Keratinocyte (primary cell): ENCODE measurements at regions not wholly inside any gene's neighbourhood (a gene's known extent, or its start where the extent isn't known, plus 50 kb on each side); places are given as distances from the start of the nearest gene placed in this dataset.

Source experiments
- DNase-seq: peaks from one replicate; pipeline ENCODE4 v3.0.0-alpha.2; 2011; ENCODE audit warnings: low read depth, missing footprints, low spot score
- FAIRE-seq: peaks from 2 replicates; lab custom pipeline; 2011; peaks lifted over from hg19 to GRCh38; lab: Jason Lieb, UNC
- H2AFZ ChIP-seq: 2 replicates; pipeline ENCODE4 v1.6.0; 2012; ENCODE audit warnings: low read length, control low read depth, inconsistent platforms; ENCODE audit not compliant: control insufficient read depth
- H3K27ac ChIP-seq: 2 replicates; pipeline ENCODE4 v1.5.1; 2011; ENCODE audit warnings: low read length; ENCODE audit not compliant: control insufficient read depth, insufficient read depth
- H3K27me3 ChIP-seq: 3 replicates; pipeline ENCODE4 v1.6.0; 2011; ENCODE audit warnings: low read length; ENCODE audit not compliant: control insufficient read depth, insufficient read depth; ENCODE audit errors: extremely low read depth
- H3K36me3 ChIP-seq, 2 experiments: 2 replicates in 1 of 2; 3 replicates in 1 of 2; pipeline ENCODE4 v1.5.1; 2011; ENCODE audit warnings: low read length in 2 of 2, mild to moderate bottlenecking in 1 of 2; ENCODE audit not compliant: control insufficient read depth in 2 of 2, insufficient read depth in 2 of 2; ENCODE audit errors: extremely low read depth in 1 of 2
- H3K4me1 ChIP-seq: 3 replicates; pipeline ENCODE4 v1.5.1; 2011; ENCODE audit warnings: low read length; ENCODE audit not compliant: control insufficient read depth, insufficient read depth; ENCODE audit errors: extremely low read depth
- H3K4me2 ChIP-seq: 3 replicates; pipeline ENCODE4 v1.6.0; 2011; ENCODE audit warnings: low read depth, low read length; ENCODE audit not compliant: control insufficient read depth, insufficient read depth; ENCODE audit errors: extremely low read depth
- H3K4me3 ChIP-seq, 3 experiments: fragments of 200-600 bp in 1 of 3; sonication (generic) in 1 of 3; 2 replicates in 2 of 3; 3 replicates in 1 of 3; pipeline ENCODE4 v1.5.1; 2011 to 2016; ENCODE audit warnings: low read length in 3 of 3, mild to moderate bottlenecking in 3 of 3, control low read depth in 2 of 3, inconsistent platforms in 1 of 3, low read depth in 1 of 3, mixed read lengths in 1 of 3, mixed run types in 1 of 3, moderate library complexity in 1 of 3; ENCODE audit not compliant: control insufficient read depth in 2 of 3, insufficient read depth in 2 of 3; ENCODE audit errors: extremely low read depth in 1 of 3
- H3K79me2 ChIP-seq: 2 replicates; pipeline ENCODE4 v1.6.0; 2012; ENCODE audit warnings: low read length; ENCODE audit not compliant: control insufficient read depth, insufficient read depth
- H3K9ac ChIP-seq: 3 replicates; pipeline ENCODE4 v1.6.0; 2011; ENCODE audit warnings: low read length; ENCODE audit not compliant: control insufficient read depth, insufficient read depth; ENCODE audit errors: extremely low read depth
- H3K9me1 ChIP-seq: 3 replicates; pipeline ENCODE4 v1.6.0; 2011; ENCODE audit warnings: low read length; ENCODE audit not compliant: control insufficient read depth, insufficient read depth; ENCODE audit errors: extremely low read depth
- H3K9me3 ChIP-seq: 2 replicates; pipeline ENCODE4 v1.5.1; 2012; ENCODE audit warnings: low read depth, low read length; ENCODE audit not compliant: control insufficient read depth
- H4K20me1 ChIP-seq: 3 replicates; pipeline ENCODE4 v1.6.0; 2011; ENCODE audit warnings: low read length; ENCODE audit not compliant: control insufficient read depth, insufficient read depth; ENCODE audit errors: extremely low read depth
- EZH2 ChIP-seq: IDR thresholded peaks from one replicate; pipeline ENCODE4 v1.6.1; 2012; ENCODE audit warnings: inconsistent platforms, mild to moderate bottlenecking, low read length, moderate library complexity
- dilution Hi-C: fragments of 300-500 bp; cut with MboI; formaldehyde crosslinking; loops from one replicate; pipeline ENCODE4 v1.7.0; 2020; ENCODE audit warnings: low sequenced_read_pairs; ENCODE audit not compliant: extremely low pct_ligation_motif_present
- TF ChIP-seq, protein P1 (sequence below), 3 experiments: IDR thresholded peaks in 1 of 3; conservative IDR thresholded peaks in 1 of 3; optimal IDR thresholded peaks in 1 of 3; 2 replicates in 2 of 3; 3 replicates in 1 of 3; pipeline versions ENCODE3 to v1.5.1; 2011; ENCODE audit warnings: low read length in 3 of 3, mild to moderate bottlenecking in 3 of 3, moderate library complexity in 2 of 3, control low read depth in 1 of 3, inconsistent platforms in 1 of 3; ENCODE audit not compliant: insufficient read depth in 2 of 3; ENCODE audit errors: extremely low read depth in 1 of 3

DNA sequence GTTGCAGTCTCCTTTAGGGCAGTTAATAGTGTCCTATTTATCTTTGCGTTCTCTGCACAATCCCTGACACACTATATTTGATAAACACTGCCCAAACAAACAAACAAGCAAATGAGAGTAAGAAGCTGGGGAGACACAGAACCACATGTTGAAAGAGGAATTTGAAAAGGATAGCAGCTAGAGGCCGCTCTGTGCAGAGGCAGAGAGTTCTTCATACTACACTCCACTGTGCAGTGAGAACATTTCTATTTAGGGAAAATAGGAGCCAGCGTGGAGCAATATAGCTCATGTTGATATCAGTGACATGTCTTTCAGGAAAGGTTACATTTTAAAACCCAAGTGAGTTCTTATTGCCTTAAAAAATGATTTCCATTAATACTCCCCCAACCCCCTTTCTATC is 140.3 kb upstream of the SEL1L start:
- DNase-seq, result no peak
- Histone ChIP-seq H3K36me3 (no peaks in the 10 kb centered on the region), H3K4me2 (no peak overlapping the region), H3K4me1 (no peaks in the 10 kb centered on the region), H3K79me2 (no peaks in the 10 kb centered on the region), H2AFZ (no peak overlapping the region), H4K20me1 (no peaks in the 10 kb centered on the region), H3K27me3 (no peaks in the 10 kb centered on the region), H3K9me3 (no peaks in the 10 kb centered on the region), H3K4me3 (no peak overlapping the region), H3K9ac (no peak overlapping the region), H3K9me1 (no peaks in the 10 kb centered on the region), H3K27ac (no peak overlapping the region)
- dilution Hi-C loops, result no loop called here
- FAIRE-seq, result no peak
- no peak for TF ChIP-seq EZH2
- TF ChIP-seq, protein P1, sequence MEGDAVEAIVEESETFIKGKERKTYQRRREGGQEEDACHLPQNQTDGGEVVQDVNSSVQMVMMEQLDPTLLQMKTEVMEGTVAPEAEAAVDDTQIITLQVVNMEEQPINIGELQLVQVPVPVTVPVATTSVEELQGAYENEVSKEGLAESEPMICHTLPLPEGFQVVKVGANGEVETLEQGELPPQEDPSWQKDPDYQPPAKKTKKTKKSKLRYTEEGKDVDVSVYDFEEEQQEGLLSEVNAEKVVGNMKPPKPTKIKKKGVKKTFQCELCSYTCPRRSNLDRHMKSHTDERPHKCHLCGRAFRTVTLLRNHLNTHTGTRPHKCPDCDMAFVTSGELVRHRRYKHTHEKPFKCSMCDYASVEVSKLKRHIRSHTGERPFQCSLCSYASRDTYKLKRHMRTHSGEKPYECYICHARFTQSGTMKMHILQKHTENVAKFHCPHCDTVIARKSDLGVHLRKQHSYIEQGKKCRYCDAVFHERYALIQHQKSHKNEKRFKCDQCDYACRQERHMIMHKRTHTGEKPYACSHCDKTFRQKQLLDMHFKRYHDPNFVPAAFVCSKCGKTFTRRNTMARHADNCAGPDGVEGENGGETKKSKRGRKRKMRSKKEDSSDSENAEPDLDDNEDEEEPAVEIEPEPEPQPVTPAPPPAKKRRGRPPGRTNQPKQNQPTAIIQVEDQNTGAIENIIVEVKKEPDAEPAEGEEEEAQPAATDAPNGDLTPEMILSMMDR (optimal IDR thresholded peaks at IDR 0.05 in 1 of 3, IDR thresholded peaks at IDR 0.05 in 1 of 3, conservative IDR thresholded peaks at IDR 0.05 in 1 of 3; ENCODE audit: extremely low read depth in 1 of 3, insufficient read depth in 2 of 3, low read length in 3 of 3), result no peak

DNA sequence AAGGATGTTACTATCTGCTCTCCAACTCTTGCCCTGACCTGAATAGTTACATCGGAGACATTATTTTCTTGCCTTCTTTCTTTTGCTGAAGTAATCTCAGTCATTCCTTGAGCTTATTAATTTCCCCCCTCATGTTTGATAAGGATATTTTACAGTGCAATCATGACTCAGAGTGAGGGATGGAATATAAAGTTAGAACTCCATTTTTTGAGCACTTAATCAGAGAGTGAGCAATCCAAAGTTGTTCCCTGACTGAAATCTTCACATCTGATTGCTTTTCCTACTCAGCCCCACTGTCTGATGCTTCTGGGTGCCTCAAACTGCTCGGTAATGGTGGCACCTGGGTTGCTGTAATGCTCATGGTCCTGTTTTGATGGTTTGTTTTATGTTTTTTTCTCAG is 142.7 kb upstream of the SEL1L start:
- no peaks in the 10 kb centered on the region for H3K9me1 ChIP-seq
- H3K4me1 ChIP-seq, result no peaks in the 10 kb centered on the region
- H4K20me1 ChIP-seq, result no peaks in the 10 kb centered on the region
- no peak overlapping the region for H3K9ac ChIP-seq
- FAIRE-seq (no peak), DNase-seq (no peak)
- no peaks in the 10 kb centered on the region for H3K9me3 ChIP-seq
- H3K27me3 ChIP-seq, result no peaks in the 10 kb centered on the region
- no peak overlapping the region for H2AFZ ChIP-seq
- H3K4me3 ChIP-seq, result no peak overlapping the region
- no peak overlapping the region for H3K4me2 ChIP-seq
- TF ChIP-seq, protein P1 (optimal IDR thresholded peaks at IDR 0.05 in 1 of 3, IDR thresholded peaks at IDR 0.05 in 1 of 3, conservative IDR thresholded peaks at IDR 0.05 in 1 of 3; ENCODE audit: extremely low read depth in 1 of 3, insufficient read depth in 2 of 3, low read length in 3 of 3), result no peak
- no peak for TF ChIP-seq EZH2
- no peak overlapping the region for H3K27ac ChIP-seq
- H3K36me3 ChIP-seq, result no peaks in the 10 kb centered on the region
- dilution Hi-C loops, result no loop called here
- no peaks in the 10 kb centered on the region for H3K79me2 ChIP-seq
